ENCODE measurements at regions not wholly inside any gene's neighbourhood (a gene's known extent, or its start where the extent isn't known, plus 50 kb on each side); places are given as distances from the start of the nearest gene placed in this dataset.

DNA sequence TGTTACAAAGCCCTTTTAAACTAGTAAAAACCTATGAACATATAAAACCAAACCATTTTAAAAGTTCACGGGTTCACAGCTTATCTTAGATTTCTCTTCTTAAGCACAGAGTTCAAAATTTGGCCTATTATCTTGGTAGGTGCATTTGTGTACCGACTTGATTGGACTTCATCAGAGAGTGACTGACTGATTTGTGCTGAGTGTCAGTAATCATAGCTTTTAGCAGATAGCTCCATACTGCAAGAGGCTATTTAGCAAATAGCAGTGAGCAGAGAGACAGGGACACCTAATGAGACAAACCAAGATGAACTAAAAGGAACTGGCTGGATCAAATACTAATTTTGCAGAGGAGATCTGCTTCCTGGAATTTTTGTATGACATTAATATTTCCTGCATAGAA lies 274.5 kb downstream of the PRR16 start:
- H3K27ac Mint-ChIP-seq = no peak overlapping the region
- no peak for DNase-seq
- no peak overlapping the region for H3K4me3 Mint-ChIP-seq
- no peaks in the 10 kb centered on the region for H3K9me3 Mint-ChIP-seq
- no peak for ATAC-seq (ENCODE audit: low read depth)
- POLR2A ChIA-PET = no interaction called here
- H3K27me3 Mint-ChIP-seq = no peaks in the 10 kb centered on the region
- H3K36me3 Mint-ChIP-seq = no peaks in the 10 kb centered on the region
- no peaks in the 10 kb centered on the region for H3K4me1 Mint-ChIP-seq

DNA sequence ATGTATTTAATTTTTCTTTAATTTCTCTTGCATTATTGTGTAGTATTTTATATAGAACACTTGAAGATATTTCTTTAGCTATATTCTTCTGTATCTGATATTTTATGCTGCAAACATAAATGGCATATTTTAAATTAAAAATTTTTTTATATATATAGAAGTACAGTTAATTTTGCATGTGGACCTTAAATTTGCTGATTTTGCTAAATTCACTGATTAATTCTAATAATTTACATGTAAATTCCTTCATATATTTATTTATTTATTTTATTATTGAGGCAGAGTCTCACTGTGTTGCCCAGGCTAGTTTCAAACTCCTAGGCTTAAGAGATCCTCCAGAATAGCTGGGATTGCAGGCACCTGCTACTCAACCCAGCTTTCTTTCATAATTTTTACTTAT lies 276.9 kb downstream of the PRR16 start:
- H3K4me3 Mint-ChIP-seq = no peak overlapping the region
- ATAC-seq (ENCODE audit: low read depth) = no peak
- POLR2A ChIA-PET = no interaction called here
- H3K36me3 Mint-ChIP-seq = no peaks in the 10 kb centered on the region
- no peak overlapping the region for H3K27ac Mint-ChIP-seq
- H3K4me1 Mint-ChIP-seq = no peaks in the 10 kb centered on the region
- DNase-seq = no peak
- H3K27me3 Mint-ChIP-seq = no peaks in the 10 kb centered on the region
- H3K9me3 Mint-ChIP-seq = peaks cover 2% of the 10 kb centered on the region

DNA sequence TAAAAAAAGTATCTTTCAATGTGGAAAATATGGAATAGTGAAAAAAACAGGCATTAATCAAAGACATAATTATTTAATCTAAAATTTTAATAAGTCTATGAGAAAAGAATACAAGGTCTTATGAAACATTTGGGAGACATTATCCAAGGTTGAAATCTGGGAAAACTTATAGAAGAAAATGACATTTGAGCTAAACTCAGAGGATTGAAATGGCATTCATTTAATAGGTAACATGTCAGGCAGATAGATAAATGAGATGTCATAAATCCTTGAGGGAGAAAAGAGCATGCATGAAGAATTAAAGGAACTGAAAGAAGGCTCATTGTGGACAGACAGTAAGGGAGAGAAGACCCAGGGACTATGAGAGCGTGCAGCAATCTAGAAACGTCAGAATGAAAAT lies 284.4 kb downstream of the PRR16 start:
- Mint-ChIP-seq H3K4me3 (no peak overlapping the region), H3K4me1 (no peaks in the 10 kb centered on the region), H3K27ac (no peak overlapping the region), H3K9me3 (peaks cover 2% of the 10 kb centered on the region), H3K36me3 (no peaks in the 10 kb centered on the region), H3K27me3 (no peaks in the 10 kb centered on the region)
- POLR2A ChIA-PET = no interaction called here
- no peak for DNase-seq
- ATAC-seq (ENCODE audit: low read depth) = no peak

DNA sequence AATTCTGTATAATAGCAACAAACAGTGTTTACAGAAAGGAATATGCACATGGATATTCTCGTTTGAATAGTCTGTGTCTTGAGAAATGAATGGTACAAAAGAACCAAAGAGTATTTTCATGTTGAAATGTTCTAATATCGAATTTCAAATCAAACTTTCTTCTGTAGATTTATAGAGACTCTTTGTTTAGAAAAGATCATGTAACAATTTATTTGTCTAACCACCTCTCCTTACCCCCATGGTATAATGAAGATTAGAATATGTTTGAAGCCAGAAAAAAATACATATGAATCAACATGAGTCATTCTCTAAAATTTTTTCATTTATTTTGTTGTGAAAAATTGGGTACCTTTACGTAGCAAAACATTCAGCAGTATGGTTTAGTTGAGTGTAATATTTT lies 285.6 kb downstream of the PRR16 start:
- no peaks in the 10 kb centered on the region for H3K9me3 Mint-ChIP-seq
- DNase-seq (no peak), ATAC-seq (ENCODE audit: low read depth) (no peak)
- H3K27me3 Mint-ChIP-seq = no peaks in the 10 kb centered on the region
- H3K27ac Mint-ChIP-seq = no peak overlapping the region
- no peaks in the 10 kb centered on the region for H3K4me1 Mint-ChIP-seq
- H3K4me3 Mint-ChIP-seq = no peak overlapping the region
- POLR2A ChIA-PET = no interaction called here
- H3K36me3 Mint-ChIP-seq = no peaks in the 10 kb centered on the region

DNA sequence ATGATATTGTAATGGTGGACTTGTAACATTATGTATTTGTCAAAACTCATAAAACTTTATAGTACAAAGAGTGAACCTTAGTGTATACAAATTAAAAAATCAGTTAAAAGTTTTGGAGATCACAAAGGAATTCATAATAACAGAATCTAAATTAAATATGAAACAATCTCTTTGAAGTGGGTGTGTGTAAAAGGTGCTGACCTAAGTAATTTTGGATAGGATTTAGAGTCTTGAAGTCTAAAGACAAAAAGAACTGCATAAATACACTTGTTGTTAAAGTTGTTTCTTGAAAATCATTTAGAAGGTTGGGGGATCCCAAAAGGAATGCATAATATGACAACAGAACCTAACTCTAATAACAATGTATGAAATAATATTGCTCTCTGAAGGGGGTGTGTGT lies 295.5 kb downstream of the PRR16 start:
- Mint-ChIP-seq H3K27ac (no peak overlapping the region), H3K4me3 (no peak overlapping the region), H3K9me3 (peaks cover 10% of the 10 kb centered on the region), H3K27me3 (no peaks in the 10 kb centered on the region), H3K36me3 (no peaks in the 10 kb centered on the region), H3K4me1 (no peaks in the 10 kb centered on the region)
- no peak for DNase-seq
- no peak for ATAC-seq (ENCODE audit: low read depth)
- POLR2A ChIA-PET = no interaction called here

DNA sequence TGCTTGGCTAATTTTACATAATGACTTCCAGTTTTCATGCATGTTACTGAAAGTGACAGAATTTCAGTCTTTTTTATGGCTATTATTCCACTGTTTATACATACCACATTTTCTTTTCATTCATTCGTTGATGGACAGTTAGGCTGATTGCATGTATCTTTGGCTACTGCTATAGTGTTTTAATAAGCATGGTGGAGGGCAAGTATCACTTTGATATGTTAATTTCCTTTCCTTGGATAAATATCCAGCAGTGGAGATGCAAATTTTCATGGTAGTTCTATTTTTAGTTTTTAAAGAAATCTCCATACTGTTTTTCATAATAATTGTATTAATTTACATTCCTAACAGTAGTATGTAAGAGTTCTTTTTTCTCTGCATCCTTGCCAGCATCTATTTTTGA lies 297.9 kb downstream of the PRR16 start:
- no peaks in the 10 kb centered on the region for H3K36me3 Mint-ChIP-seq
- H3K4me3 Mint-ChIP-seq = no peak overlapping the region
- H3K27me3 Mint-ChIP-seq = no peaks in the 10 kb centered on the region
- no peak overlapping the region for H3K27ac Mint-ChIP-seq
- ATAC-seq (ENCODE audit: low read depth) = no peak
- H3K9me3 Mint-ChIP-seq = peaks cover 6% of the 10 kb centered on the region
- H3K4me1 Mint-ChIP-seq = no peaks in the 10 kb centered on the region
- no peak for DNase-seq
- POLR2A ChIA-PET = no interaction called here

DNA sequence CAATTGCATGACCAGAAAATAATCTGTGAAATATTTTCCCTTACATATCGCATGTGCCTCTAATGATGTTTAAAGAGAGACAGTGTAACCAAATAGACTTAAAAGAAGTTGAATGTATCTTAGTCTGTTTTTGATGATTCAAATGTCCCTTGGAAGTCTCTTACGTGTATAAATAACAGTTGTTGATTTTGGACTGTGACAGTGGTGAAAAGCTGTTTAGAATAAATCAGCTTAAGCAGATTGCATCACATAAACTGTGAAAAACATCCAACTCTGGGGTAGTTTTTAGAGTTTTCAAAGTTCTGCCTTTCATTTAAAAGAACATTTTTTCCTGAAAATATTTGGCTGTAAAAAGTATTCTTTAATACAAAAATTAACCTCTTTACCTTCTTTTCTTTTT lies 301.1 kb downstream of the PRR16 start:
- no peaks in the 10 kb centered on the region for H3K4me1 Mint-ChIP-seq
- H3K27me3 Mint-ChIP-seq = no peaks in the 10 kb centered on the region
- ATAC-seq (ENCODE audit: low read depth) = no peak
- H3K9me3 Mint-ChIP-seq = peaks cover 3% of the 10 kb centered on the region
- no peaks in the 10 kb centered on the region for H3K36me3 Mint-ChIP-seq
- DNase-seq = no peak
- H3K4me3 Mint-ChIP-seq = no peak overlapping the region
- H3K27ac Mint-ChIP-seq = no peak overlapping the region
- POLR2A ChIA-PET = no interaction called here

DNA sequence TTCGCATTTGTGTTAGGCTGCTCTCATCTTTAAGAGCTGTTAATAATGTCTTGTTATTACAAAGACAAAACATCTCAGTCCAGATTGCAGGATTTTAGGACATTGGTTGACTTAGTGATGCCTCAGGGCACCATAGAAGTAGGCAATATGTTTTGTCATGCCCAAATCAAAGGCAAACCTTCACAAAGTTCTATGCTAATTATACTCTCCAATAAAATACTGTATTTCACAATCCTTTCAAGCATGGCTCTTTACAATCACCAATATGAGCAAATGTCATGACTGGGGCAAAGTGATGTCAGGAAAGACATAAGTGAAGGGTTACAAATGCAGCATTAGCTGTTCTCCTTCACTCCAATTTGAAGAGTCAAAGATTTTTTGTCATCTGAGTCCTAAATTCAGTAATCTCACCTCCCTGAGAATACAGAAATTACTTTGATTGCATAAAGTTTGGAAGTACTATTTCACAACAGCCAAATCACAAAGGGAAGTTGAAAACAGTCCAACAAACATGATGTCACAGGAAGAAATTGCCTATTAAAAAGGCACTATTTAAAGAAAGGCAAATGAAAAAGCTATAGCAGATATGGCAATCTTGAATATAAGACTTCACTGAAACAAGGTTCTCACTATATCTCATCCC lies 303.2 kb downstream of the PRR16 start:
- H3K36me3 Mint-ChIP-seq = no peaks in the 10 kb centered on the region

DNA sequence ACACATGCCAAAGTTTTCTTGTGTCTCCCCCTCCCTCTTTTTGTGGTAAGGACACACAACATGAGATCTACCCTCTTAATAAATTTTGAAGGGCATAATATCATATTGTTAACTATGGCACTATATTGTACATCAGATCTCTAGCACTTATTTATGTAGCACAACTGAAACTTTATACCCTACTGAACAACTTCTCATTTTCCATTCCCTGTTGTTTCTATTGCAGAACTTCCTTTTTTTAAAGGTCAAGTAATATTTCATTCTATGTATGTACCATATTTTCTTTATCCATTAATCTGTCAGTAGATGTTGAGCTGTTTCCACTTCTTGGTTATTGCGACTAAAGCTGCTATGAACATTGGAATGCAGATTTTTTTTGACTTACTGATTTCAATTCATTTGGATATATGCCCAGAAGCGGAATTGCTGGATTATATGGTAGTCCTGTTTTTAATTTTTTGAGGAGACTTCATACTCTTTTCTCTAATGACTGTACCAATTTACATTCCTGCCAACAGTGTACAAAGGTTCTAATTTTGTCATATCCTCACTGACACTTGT lies 305.3 kb downstream of the PRR16 start:
- ATAC-seq (ENCODE audit: low read depth) (no peak), DNase-seq (no peak)
- H3K4me1 Mint-ChIP-seq = no peaks in the 10 kb centered on the region
- peaks cover 4% of the 10 kb centered on the region for H3K9me3 Mint-ChIP-seq
- H3K36me3 Mint-ChIP-seq = no peaks in the 10 kb centered on the region
- H3K4me3 Mint-ChIP-seq = no peak overlapping the region
- H3K27me3 Mint-ChIP-seq = no peaks in the 10 kb centered on the region
- no peak overlapping the region for H3K27ac Mint-ChIP-seq
- POLR2A ChIA-PET = no interaction called here

More for the DNA sequence above, 303.2 kb downstream of the PRR16 start:
- Mint-ChIP-seq H3K9me3 (peaks cover 5% of the 10 kb centered on the region), H3K27me3 (no peaks in the 10 kb centered on the region), H3K4me1 (no peaks in the 10 kb centered on the region), H3K4me3 (no peak overlapping the region), H3K27ac (no peak overlapping the region)
- no peak for DNase-seq
- ATAC-seq (ENCODE audit: low read depth) = no peak
- POLR2A ChIA-PET = no interaction called here

DNA sequence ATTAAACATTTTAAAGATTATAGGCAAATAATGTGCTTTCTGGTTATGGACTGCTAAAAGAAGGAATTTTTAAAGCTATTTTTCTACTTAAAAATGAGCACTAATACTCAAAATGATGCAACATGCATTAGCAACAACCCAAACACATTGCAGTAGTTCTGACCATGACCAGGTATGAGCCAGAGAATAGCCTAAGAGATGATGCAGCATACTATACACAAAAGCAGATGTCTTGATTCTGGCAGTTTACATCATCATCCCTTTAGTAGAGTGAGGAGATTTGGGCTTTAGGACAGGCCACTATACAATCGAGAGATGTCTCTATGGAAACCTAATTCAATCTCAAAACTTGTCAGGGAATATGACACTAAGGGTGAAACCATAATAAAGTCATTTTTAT lies 307.1 kb downstream of the PRR16 start:
- DNase-seq = no peak
- H3K4me1 Mint-ChIP-seq = no peaks in the 10 kb centered on the region
- H3K4me3 Mint-ChIP-seq = no peak overlapping the region
- H3K27me3 Mint-ChIP-seq = no peaks in the 10 kb centered on the region
- peaks cover 2% of the 10 kb centered on the region for H3K9me3 Mint-ChIP-seq
- POLR2A ChIA-PET = no interaction called here
- H3K27ac Mint-ChIP-seq = no peak overlapping the region
- H3K36me3 Mint-ChIP-seq = no peaks in the 10 kb centered on the region
- ATAC-seq (ENCODE audit: low read depth) = no peak

DNA sequence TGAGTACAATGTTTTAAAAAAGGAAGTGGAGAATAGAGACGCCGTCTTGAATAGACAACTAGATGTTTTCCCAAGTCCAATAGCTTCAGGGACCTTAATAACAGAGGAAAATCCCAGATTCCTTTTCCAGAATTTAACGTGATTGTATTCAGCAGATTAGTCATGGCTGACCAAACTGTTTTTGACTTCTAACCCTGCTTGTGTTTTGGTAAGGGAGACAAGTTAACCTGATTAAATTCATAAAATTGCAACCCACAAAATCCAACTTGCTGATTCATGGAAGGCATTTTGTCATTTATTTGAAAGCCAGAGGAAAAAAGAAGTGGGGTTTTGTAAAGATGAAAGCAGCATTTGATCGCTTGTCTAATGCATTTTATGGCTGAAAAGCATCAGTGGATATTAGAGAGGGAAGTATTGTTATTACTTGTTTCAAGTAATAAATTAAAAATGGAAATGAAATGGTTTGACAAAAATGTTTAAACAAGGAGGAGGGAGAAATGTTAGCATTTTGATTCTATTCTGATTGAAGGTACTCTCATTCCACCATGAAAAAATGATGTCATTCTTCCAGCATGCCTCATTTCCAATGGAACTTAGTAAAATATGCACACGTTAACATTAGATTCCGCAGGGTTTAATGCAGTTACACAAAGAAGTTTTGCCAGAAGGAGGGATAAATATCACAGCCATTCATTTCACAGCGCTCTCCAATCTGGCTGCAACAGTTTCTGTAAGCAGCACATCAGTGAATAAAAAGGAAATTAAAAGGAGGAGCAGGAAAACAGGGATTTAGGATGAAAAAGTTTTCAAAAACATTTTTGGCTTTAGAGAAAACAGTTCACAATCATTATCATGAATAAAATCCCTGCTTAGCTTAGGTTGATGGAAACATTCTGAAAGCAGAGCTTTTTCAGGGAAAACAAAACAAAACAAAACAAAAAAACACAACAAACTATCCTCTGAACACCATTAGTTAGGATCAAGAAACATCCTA lies 314.7 kb downstream of the PRR16 start:
- ATAC-seq (ENCODE audit: low read depth) = no peak
- POLR2A ChIA-PET = no interaction called here
- Mint-ChIP-seq H3K4me1 (no peaks in the 10 kb centered on the region), H3K9me3 (no peaks in the 10 kb centered on the region), H3K27me3 (no peaks in the 10 kb centered on the region), H3K36me3 (no peaks in the 10 kb centered on the region), H3K27ac (no peak overlapping the region), H3K4me3 (no peak overlapping the region)
- DNase-seq = no peak

DNA sequence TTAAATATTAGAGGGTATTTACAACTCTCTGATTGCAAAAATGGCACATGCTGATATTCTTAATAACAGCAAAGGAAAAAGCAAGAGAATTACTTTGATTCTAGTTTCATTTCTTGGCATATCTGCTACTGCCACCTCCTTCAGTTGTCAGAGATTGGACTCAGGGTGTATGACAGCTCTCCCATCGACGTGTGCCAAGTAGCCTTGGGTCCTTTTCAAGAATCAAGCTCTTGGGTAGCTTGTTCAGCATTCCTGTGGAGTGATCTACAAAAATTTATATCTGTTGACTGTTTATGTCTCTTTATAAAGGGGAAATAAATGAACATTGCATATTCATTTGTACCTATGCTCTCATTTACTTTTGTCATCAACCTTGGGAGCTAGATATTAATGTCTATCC lies 315.6 kb downstream of the PRR16 start:
- POLR2A ChIA-PET = no interaction called here
- H3K4me1 Mint-ChIP-seq = no peaks in the 10 kb centered on the region

DNA sequence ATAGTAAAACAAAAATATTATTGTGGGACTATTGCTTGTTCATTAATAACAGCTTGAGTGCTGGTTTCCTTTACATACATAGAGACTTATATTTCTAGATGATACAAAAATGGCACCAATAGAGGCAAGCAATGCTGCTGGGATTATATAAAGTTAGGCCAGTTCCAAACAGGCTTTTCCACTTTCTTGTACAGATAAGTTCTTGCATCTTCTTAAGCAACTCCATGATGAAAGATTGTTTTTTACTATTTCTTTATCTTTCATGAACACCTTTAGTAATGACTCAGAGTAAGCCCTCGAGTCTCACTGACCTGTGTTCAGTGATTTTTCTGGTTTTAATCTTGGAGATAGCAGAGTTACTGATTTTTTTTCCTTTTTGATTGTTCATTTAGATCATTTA lies 324.4 kb downstream of the PRR16 start:
- Mint-ChIP-seq H3K9me3 (no peaks in the 10 kb centered on the region), H3K4me3 (no peak overlapping the region), H3K27me3 (no peaks in the 10 kb centered on the region), H3K27ac (no peak overlapping the region), H3K4me1 (no peaks in the 10 kb centered on the region), H3K36me3 (no peaks in the 10 kb centered on the region)
- POLR2A ChIA-PET = no interaction called here
- ATAC-seq (ENCODE audit: low read depth) = no peak
- DNase-seq = no peak

More for the DNA sequence above, 315.6 kb downstream of the PRR16 start:
- no peak overlapping the region for H3K27ac Mint-ChIP-seq
- H3K36me3 Mint-ChIP-seq = no peaks in the 10 kb centered on the region
- ATAC-seq (ENCODE audit: low read depth) (no peak), DNase-seq (no peak)
- H3K9me3 Mint-ChIP-seq = no peaks in the 10 kb centered on the region
- H3K27me3 Mint-ChIP-seq = no peaks in the 10 kb centered on the region
- no peak overlapping the region for H3K4me3 Mint-ChIP-seq

DNA sequence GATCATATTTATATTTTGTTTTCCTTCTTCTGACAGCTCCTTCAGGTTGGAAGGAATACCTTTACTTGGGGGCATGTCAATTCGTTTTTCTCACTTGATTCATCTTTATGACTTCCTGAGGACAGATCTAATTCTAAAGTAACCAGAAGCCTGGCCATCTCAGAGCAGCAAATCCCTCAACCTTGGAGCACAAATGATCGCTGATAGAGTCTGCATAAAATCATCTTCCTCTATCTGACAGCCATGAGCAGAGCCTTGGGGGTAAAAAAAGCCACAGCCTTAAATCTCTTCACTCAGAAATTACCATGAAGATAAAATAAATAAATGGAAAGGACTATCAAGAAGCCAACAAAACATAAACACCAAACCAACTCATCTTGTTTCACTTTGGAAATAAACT lies 325.8 kb downstream of the PRR16 start:
- Mint-ChIP-seq H3K36me3 (no peaks in the 10 kb centered on the region), H3K27ac (no peak overlapping the region), H3K4me1 (no peaks in the 10 kb centered on the region), H3K9me3 (no peaks in the 10 kb centered on the region), H3K4me3 (no peak overlapping the region), H3K27me3 (no peaks in the 10 kb centered on the region)
- ATAC-seq (ENCODE audit: low read depth) (no peak), DNase-seq (no peak)
- POLR2A ChIA-PET = no interaction called here
